ENCODE measurements at regions not wholly inside any gene's neighbourhood (a gene's known extent, or its start where the extent isn't known, plus 50 kb on each side); places are given as distances from the start of the nearest gene placed in this dataset.

DNA sequence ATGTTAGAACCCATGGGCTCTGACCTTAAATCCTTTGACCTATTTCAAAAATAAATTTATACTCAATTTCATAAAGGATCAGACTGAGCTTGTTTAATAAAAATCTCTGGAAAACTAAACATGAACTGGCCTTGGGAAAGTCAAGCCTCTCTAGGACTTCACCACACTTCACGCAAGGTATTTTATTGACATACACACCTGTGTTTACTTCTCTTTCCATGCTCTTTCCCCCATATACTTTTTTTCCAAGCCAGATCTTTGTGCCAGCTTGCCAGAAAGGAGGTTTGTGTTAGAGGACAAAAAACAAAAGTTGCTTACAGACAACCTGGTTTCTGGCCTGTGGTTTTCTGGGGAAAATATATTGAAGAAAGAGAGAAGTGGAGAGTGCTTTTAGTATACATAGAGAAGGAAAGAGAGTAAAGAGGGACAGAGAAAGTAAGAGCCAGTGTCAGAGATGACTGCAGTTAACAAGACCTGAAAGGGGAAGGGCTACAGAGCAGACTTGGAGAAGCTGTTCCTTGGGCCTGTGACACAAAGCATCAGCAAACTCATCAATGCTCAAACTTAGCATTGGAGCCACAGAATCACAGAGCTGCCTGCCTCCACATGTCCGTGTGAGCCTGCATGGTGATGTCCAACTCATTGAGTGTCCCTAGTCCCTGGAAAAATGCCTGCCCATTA is 77.3 kb upstream of the TMTC2 start:
- H3K23ac ChIP-seq (ENCODE audit: low read depth, low read length, poor library complexity): no peak overlapping the region
- no peaks in the 10 kb centered on the region for H3K4me1 ChIP-seq (ENCODE audit: control insufficient read depth in 2 of 2, insufficient read depth in 1 of 2, low read depth in 1 of 2, low read length in 2 of 2)
- H2BK15ac ChIP-seq (ENCODE audit: low read length): no peak overlapping the region
- no peaks in the 10 kb centered on the region for H3K36me3 ChIP-seq (replicated peaks in 1 of 2; ENCODE audit: control insufficient read depth in 2 of 2, insufficient read depth in 2 of 2, low read length in 2 of 2)
- no peak overlapping the region for H3K4me3 ChIP-seq (ENCODE audit: low read length in 2 of 2)
- H4K8ac ChIP-seq (ENCODE audit: low read depth, low read length): no peak overlapping the region
- H2AK5ac ChIP-seq (ENCODE audit: low read depth, low read length): no peak overlapping the region
- H3K4me2 ChIP-seq (ENCODE audit: insufficient read depth, low read length, poor library complexity, severe bottlenecking): no peak overlapping the region
- no peak overlapping the region for H4K91ac ChIP-seq (ENCODE audit: low read depth, low read length, poor library complexity)
- H3K9me3 ChIP-seq (replicated peaks in 1 of 2; ENCODE audit: control insufficient read depth in 2 of 2, insufficient read depth in 1 of 2, low read depth in 1 of 2, low read length in 2 of 2): no peaks in the 10 kb centered on the region
- H2BK12ac ChIP-seq (ENCODE audit: low read length): no peak overlapping the region
- DNase-seq (ENCODE audit: low spot score): no peak
- no peak overlapping the region for H3K27ac ChIP-seq (replicated peaks; ENCODE audit: low read length)
- no peak overlapping the region for H2AFZ ChIP-seq (ENCODE audit: low read length)
- no peak overlapping the region for H3K4ac ChIP-seq (ENCODE audit: low read length)
- H3K18ac ChIP-seq (ENCODE audit: low read length): no peak overlapping the region
- no peaks in the 10 kb centered on the region for H3K79me1 ChIP-seq (ENCODE audit: low read depth, low read length)
- H3K14ac ChIP-seq (ENCODE audit: low read length): no peak overlapping the region
- no peaks in the 10 kb centered on the region for H3K27me3 ChIP-seq (ENCODE audit: control insufficient read depth in 3 of 3, insufficient read depth in 3 of 3, low read depth in 1 of 3, low read length in 3 of 3)
- no peak overlapping the region for H2BK5ac ChIP-seq (ENCODE audit: low read length)
- no peak overlapping the region for H3K9ac ChIP-seq (ENCODE audit: low read depth, low read length, poor library complexity)
- H2BK120ac ChIP-seq (ENCODE audit: low read depth, low read length): no peak overlapping the region
- WGBS, 2 donors (ENCODE audit: extremely low coverage in 2 of 2, insufficient read length in 2 of 2, insufficient replicate concordance in 1 of 2): no CpG with 5 or more reads among the region's 2 CpGs

DNA sequence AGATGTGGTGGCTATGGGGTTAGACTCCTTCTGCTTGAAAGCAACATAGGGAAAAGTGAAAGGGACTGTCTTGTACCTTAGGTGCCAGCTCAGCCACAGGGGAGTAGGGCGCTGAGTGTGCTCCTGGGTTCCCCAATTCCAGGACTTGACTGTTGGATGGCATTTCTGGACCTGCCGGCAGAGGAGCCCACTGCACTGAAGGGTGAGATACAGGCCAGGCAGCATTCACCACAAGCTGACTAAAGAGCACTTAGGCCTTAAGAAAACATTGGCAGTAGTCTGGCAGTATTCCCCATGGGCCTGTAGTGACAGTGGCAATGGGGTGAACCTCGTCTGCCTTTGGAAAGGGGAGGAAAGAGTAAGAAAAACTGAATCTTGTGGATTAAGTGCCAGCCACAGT is 67.1 kb upstream of the TMTC2 start:
- no peaks in the 10 kb centered on the region for H3K27me3 ChIP-seq (ENCODE audit: control insufficient read depth in 3 of 3, insufficient read depth in 3 of 3, low read depth in 1 of 3, low read length in 3 of 3)
- no peak overlapping the region for H3K4me3 ChIP-seq (ENCODE audit: low read length in 2 of 2)
- H3K9me3 ChIP-seq (replicated peaks in 1 of 2; ENCODE audit: control insufficient read depth in 2 of 2, insufficient read depth in 1 of 2, low read depth in 1 of 2, low read length in 2 of 2): no peaks in the 10 kb centered on the region
- H2AK5ac ChIP-seq (ENCODE audit: low read depth, low read length): no peak overlapping the region
- H2BK15ac ChIP-seq (ENCODE audit: low read length): no peak overlapping the region
- H3K4me1 ChIP-seq (ENCODE audit: control insufficient read depth in 2 of 2, insufficient read depth in 1 of 2, low read depth in 1 of 2, low read length in 2 of 2): no peaks in the 10 kb centered on the region
- no peak overlapping the region for H3K23ac ChIP-seq (ENCODE audit: low read depth, low read length, poor library complexity)
- H3K9ac ChIP-seq (ENCODE audit: low read depth, low read length, poor library complexity): no peak overlapping the region
- peak overlapping the region; percentile 56 for H3K4ac ChIP-seq (ENCODE audit: low read length)
- no peak overlapping the region for H2BK12ac ChIP-seq (ENCODE audit: low read length)
- H3K79me1 ChIP-seq (ENCODE audit: low read depth, low read length): no peaks in the 10 kb centered on the region
- H2AFZ ChIP-seq (ENCODE audit: low read length): no peak overlapping the region
- H3K27ac ChIP-seq (replicated peaks; ENCODE audit: low read length): no peak overlapping the region
- H3K18ac ChIP-seq (ENCODE audit: low read length): no peak overlapping the region
- no peak overlapping the region for H3K14ac ChIP-seq (ENCODE audit: low read length)
- H3K4me2 ChIP-seq (ENCODE audit: insufficient read depth, low read length, poor library complexity, severe bottlenecking): no peak overlapping the region
- no peak overlapping the region for H4K8ac ChIP-seq (ENCODE audit: low read depth, low read length)
- H3K36me3 ChIP-seq (replicated peaks in 1 of 2; ENCODE audit: control insufficient read depth in 2 of 2, insufficient read depth in 2 of 2, low read length in 2 of 2): no peaks in the 10 kb centered on the region
- no CpG with 5 or more reads among the region's 3 CpGs for WGBS, 2 donors (ENCODE audit: extremely low coverage in 2 of 2, insufficient read length in 2 of 2, insufficient replicate concordance in 1 of 2)
- DNase-seq (ENCODE audit: low spot score): no peak
- H2BK5ac ChIP-seq (ENCODE audit: low read length): no peak overlapping the region
- peak overlapping the region; percentile 32 for H4K91ac ChIP-seq (ENCODE audit: low read depth, low read length, poor library complexity)
- no peak overlapping the region for H2BK120ac ChIP-seq (ENCODE audit: low read depth, low read length)

DNA sequence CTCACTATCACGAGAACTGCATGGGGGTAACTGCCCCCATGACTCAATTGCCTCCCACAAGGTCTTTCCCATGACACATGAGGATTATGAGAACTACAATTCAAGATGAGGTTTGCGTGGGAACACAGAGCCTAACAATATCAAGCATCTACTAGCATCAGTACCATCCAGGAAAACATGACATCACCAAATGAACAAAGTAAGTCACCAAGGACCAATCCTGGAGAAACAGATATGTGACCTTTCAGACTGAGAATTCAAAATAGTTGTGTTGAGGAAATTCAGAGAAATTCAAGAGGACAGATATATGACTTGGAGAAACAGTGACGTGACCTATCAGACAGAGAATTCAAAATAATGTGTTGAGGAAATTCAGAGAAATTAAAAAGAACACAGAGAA is 65.8 kb upstream of the TMTC2 start:
- H3K4me1 ChIP-seq (ENCODE audit: control insufficient read depth in 2 of 2, insufficient read depth in 1 of 2, low read depth in 1 of 2, low read length in 2 of 2): peaks cover 0 to 4% of the 10 kb centered on the region in 2 donors
- no peak overlapping the region for H3K23ac ChIP-seq (ENCODE audit: low read depth, low read length, poor library complexity)
- no peak overlapping the region for H2BK120ac ChIP-seq (ENCODE audit: low read depth, low read length)
- no peak overlapping the region for H2BK15ac ChIP-seq (ENCODE audit: low read length)
- DNase-seq (ENCODE audit: low spot score): no peak
- no peak overlapping the region for H2BK12ac ChIP-seq (ENCODE audit: low read length)
- no peak overlapping the region for H3K14ac ChIP-seq (ENCODE audit: low read length)
- no peak overlapping the region for H4K91ac ChIP-seq (ENCODE audit: low read depth, low read length, poor library complexity)
- no peak overlapping the region for H3K18ac ChIP-seq (ENCODE audit: low read length)
- H3K36me3 ChIP-seq (replicated peaks in 1 of 2; ENCODE audit: control insufficient read depth in 2 of 2, insufficient read depth in 2 of 2, low read length in 2 of 2): no peaks in the 10 kb centered on the region
- no peaks in the 10 kb centered on the region for H3K9me3 ChIP-seq (replicated peaks in 1 of 2; ENCODE audit: control insufficient read depth in 2 of 2, insufficient read depth in 1 of 2, low read depth in 1 of 2, low read length in 2 of 2)
- no peak overlapping the region for H2AFZ ChIP-seq (ENCODE audit: low read length)
- no peak overlapping the region for H2BK5ac ChIP-seq (ENCODE audit: low read length)
- no peak overlapping the region for H3K9ac ChIP-seq (ENCODE audit: low read depth, low read length, poor library complexity)
- H3K27ac ChIP-seq (replicated peaks; ENCODE audit: low read length): no peak overlapping the region
- H3K79me1 ChIP-seq (ENCODE audit: low read depth, low read length): no peaks in the 10 kb centered on the region
- no peak overlapping the region for H4K8ac ChIP-seq (ENCODE audit: low read depth, low read length)
- H3K4me2 ChIP-seq (ENCODE audit: insufficient read depth, low read length, poor library complexity, severe bottlenecking): no peak overlapping the region
- H3K27me3 ChIP-seq (ENCODE audit: control insufficient read depth in 3 of 3, insufficient read depth in 3 of 3, low read depth in 1 of 3, low read length in 3 of 3): no peaks in the 10 kb centered on the region
- no peak overlapping the region for H2AK5ac ChIP-seq (ENCODE audit: low read depth, low read length)
- no peak overlapping the region for H3K4me3 ChIP-seq (ENCODE audit: low read length in 2 of 2)
- no peak overlapping the region for H3K4ac ChIP-seq (ENCODE audit: low read length)
- WGBS, 2 donors (ENCODE audit: extremely low coverage in 2 of 2, insufficient read length in 2 of 2, insufficient replicate concordance in 1 of 2): no CpG with 5 or more reads among the region's 3 CpGs

DNA sequence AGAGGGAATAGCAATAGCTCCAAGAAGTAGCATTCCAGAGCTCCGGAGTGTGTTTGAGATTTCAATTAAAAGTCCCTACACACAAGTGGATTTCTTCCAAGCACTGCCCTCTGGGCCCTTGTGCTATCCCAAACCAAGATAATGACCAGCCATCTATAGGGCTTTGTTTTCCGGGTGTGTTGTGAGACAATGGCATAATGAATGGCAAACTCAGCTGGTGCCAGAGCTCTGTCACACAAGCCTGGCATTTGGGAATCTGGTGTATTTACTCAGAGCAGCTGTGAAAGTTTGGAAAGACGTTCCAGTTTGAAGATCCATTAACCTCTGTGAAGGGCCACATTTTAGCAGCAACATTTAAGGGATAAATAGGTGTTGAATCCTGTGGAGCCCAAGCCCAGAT is 61.2 kb upstream of the TMTC2 start:
- no peaks in the 10 kb centered on the region for H3K79me1 ChIP-seq (ENCODE audit: low read depth, low read length)
- no peak overlapping the region for H3K23ac ChIP-seq (ENCODE audit: low read depth, low read length, poor library complexity)
- no peak overlapping the region for H2AFZ ChIP-seq (ENCODE audit: low read length)
- H3K14ac ChIP-seq (ENCODE audit: low read length): no peak overlapping the region
- no peak overlapping the region for H2BK15ac ChIP-seq (ENCODE audit: low read length)
- peaks cover 0 to 4% of the 10 kb centered on the region in 2 donors for H3K4me1 ChIP-seq (ENCODE audit: control insufficient read depth in 2 of 2, insufficient read depth in 1 of 2, low read depth in 1 of 2, low read length in 2 of 2)
- no peak overlapping the region for H3K27ac ChIP-seq (replicated peaks; ENCODE audit: low read length)
- DNase-seq (ENCODE audit: low spot score): peak; percentile 27
- no peak overlapping the region for H3K4ac ChIP-seq (ENCODE audit: low read length)
- no peak overlapping the region for H2BK12ac ChIP-seq (ENCODE audit: low read length)
- no peaks in the 10 kb centered on the region for H3K36me3 ChIP-seq (replicated peaks in 1 of 2; ENCODE audit: control insufficient read depth in 2 of 2, insufficient read depth in 2 of 2, low read length in 2 of 2)
- H3K9me3 ChIP-seq (replicated peaks in 1 of 2; ENCODE audit: control insufficient read depth in 2 of 2, insufficient read depth in 1 of 2, low read depth in 1 of 2, low read length in 2 of 2): no peaks in the 10 kb centered on the region
- H2BK5ac ChIP-seq (ENCODE audit: low read length): no peak overlapping the region
- no peak overlapping the region for H4K8ac ChIP-seq (ENCODE audit: low read depth, low read length)
- no peak overlapping the region for H3K18ac ChIP-seq (ENCODE audit: low read length)
- no peaks in the 10 kb centered on the region for H3K27me3 ChIP-seq (ENCODE audit: control insufficient read depth in 3 of 3, insufficient read depth in 3 of 3, low read depth in 1 of 3, low read length in 3 of 3)
- no peak overlapping the region for H3K4me3 ChIP-seq (ENCODE audit: low read length in 2 of 2)
- H3K4me2 ChIP-seq (ENCODE audit: insufficient read depth, low read length, poor library complexity, severe bottlenecking): no peak overlapping the region
- H3K9ac ChIP-seq (ENCODE audit: low read depth, low read length, poor library complexity): no peak overlapping the region
- no peak overlapping the region for H2AK5ac ChIP-seq (ENCODE audit: low read depth, low read length)
- H2BK120ac ChIP-seq (ENCODE audit: low read depth, low read length): no peak overlapping the region
- no peak overlapping the region for H4K91ac ChIP-seq (ENCODE audit: low read depth, low read length, poor library complexity)
- no CpG with 5 or more reads among the region's 3 CpGs for WGBS, 2 donors (ENCODE audit: extremely low coverage in 2 of 2, insufficient read length in 2 of 2, insufficient replicate concordance in 1 of 2)

Measured in neuronal stem cell (in vitro differentiated cells).